K562 (cell line): ENCODE measurements at regions not wholly inside any gene's neighbourhood (a gene's known extent, or its start where the extent isn't known, plus 50 kb on each side); places are given as distances from the start of the nearest gene placed in this dataset.

Source experiments
- CHD2 ChIP-seq: IDR thresholded peaks from 2 replicates; pipeline ENCODE4 v1.6.1; 2011; ENCODE audit warnings: low read depth, low read length
- ELF1 ChIP-seq: fragments of 200-800 bp; sonication (Bioruptor generic); IDR thresholded peaks from 2 replicates; pipeline ENCODE4 v1.6.1; 2016; ENCODE audit warnings: missing genetic modification characterization, missing compliant biosample characterization
- FOXM1 ChIP-seq, 2 experiments: fragments of 450-650 bp in 1 of 2; sonication (generic) in 1 of 2; formaldehyde crosslinking in 1 of 2; IDR thresholded peaks; 2 replicates each; pipeline versions ENCODE4 v1.6.1 to v1.9.0; 2017 to 2022; ENCODE audit warnings: low read depth in 2 of 2, mild to moderate bottlenecking in 2 of 2, missing genetic modification reagents in 1 of 2, moderate library complexity in 1 of 2
- TCFL5 ChIP-seq: fragments of 250-450 bp; sonication (Bioruptor Pico); conservative IDR thresholded peaks from 2 replicates; pipeline ENCODE4 v1.6.1; 2021; ENCODE audit warnings: mild to moderate bottlenecking, moderate library complexity, matching md5 sums
- U2AF1 ChIP-seq: fragments of 200-400 bp; formaldehyde crosslinking; optimal IDR thresholded peaks from 2 replicates; pipeline ENCODE3; 2017; ENCODE audit warnings: mild to moderate bottlenecking, low read depth, low read length, moderate library complexity
- XRCC3 ChIP-seq: fragments of 450-650 bp; IDR thresholded peaks from 2 replicates; pipeline ENCODE4 v1.6.1; 2017; ENCODE audit warnings: mild to moderate bottlenecking, moderate library complexity
- TF ChIP-seq, protein P1 (sequence below), 2 experiments: fragments of 450-650 bp; formaldehyde crosslinking in 1 of 2; IDR thresholded peaks; 2 replicates each; pipeline versions ENCODE4 v1.4.0 to v1.6.1; 2014 to 2020; ENCODE audit warnings: mild to moderate bottlenecking in 2 of 2, borderline replicate concordance in 1 of 2, low read depth in 1 of 2

DNA sequence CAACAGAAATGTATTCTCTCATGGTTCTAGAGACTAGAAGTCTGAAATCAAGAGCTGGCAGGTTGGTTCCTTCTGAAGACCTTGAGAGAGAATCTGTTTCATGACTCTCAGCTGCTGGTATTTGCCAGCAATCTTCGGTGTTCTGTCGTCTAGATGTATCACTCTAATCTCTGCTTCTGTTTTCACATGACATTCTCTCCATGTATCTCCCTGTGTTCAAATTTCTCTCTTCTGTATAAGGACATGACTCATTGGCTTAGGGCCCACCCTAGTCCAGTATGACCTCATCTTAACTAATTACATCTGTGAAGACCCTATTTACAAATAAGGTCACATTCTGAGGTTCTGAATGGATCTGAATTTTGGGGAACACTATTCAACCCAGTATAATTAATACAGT lies 82.3 kb downstream of the ANKRD7 start (continued):
- TF ChIP-seq, protein P1, sequence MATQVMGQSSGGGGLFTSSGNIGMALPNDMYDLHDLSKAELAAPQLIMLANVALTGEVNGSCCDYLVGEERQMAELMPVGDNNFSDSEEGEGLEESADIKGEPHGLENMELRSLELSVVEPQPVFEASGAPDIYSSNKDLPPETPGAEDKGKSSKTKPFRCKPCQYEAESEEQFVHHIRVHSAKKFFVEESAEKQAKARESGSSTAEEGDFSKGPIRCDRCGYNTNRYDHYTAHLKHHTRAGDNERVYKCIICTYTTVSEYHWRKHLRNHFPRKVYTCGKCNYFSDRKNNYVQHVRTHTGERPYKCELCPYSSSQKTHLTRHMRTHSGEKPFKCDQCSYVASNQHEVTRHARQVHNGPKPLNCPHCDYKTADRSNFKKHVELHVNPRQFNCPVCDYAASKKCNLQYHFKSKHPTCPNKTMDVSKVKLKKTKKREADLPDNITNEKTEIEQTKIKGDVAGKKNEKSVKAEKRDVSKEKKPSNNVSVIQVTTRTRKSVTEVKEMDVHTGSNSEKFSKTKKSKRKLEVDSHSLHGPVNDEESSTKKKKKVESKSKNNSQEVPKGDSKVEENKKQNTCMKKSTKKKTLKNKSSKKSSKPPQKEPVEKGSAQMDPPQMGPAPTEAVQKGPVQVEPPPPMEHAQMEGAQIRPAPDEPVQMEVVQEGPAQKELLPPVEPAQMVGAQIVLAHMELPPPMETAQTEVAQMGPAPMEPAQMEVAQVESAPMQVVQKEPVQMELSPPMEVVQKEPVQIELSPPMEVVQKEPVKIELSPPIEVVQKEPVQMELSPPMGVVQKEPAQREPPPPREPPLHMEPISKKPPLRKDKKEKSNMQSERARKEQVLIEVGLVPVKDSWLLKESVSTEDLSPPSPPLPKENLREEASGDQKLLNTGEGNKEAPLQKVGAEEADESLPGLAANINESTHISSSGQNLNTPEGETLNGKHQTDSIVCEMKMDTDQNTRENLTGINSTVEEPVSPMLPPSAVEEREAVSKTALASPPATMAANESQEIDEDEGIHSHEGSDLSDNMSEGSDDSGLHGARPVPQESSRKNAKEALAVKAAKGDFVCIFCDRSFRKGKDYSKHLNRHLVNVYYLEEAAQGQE (IDR thresholded peaks at IDR 0.05; ENCODE audit: borderline replicate concordance) = no peak
- TF ChIP-seq, protein P1 (CRISPR knock-in tag; IDR thresholded peaks at IDR 0.05; ENCODE audit: low read depth) = no peak
- no peak for TF ChIP-seq TCFL5 (CRISPR knock-in tag)
- no peak for TF ChIP-seq XRCC3
- TF ChIP-seq FOXM1 (IDR thresholded peaks at IDR 0.05; ENCODE audit: low read depth) = no peak
- TF ChIP-seq FOXM1 (CRISPR knock-in tag; IDR thresholded peaks at IDR 0.05; ENCODE audit: low read depth) = no peak
- TF ChIP-seq U2AF1 = no peak
- TF ChIP-seq ELF1 (tag) = no peak
- TF ChIP-seq CHD2 = no peak
